ENCODE measurements at regions not wholly inside any gene's neighbourhood (a gene's known extent, or its start where the extent isn't known, plus 50 kb on each side); places are given as distances from the start of the nearest gene placed in this dataset.

DNA sequence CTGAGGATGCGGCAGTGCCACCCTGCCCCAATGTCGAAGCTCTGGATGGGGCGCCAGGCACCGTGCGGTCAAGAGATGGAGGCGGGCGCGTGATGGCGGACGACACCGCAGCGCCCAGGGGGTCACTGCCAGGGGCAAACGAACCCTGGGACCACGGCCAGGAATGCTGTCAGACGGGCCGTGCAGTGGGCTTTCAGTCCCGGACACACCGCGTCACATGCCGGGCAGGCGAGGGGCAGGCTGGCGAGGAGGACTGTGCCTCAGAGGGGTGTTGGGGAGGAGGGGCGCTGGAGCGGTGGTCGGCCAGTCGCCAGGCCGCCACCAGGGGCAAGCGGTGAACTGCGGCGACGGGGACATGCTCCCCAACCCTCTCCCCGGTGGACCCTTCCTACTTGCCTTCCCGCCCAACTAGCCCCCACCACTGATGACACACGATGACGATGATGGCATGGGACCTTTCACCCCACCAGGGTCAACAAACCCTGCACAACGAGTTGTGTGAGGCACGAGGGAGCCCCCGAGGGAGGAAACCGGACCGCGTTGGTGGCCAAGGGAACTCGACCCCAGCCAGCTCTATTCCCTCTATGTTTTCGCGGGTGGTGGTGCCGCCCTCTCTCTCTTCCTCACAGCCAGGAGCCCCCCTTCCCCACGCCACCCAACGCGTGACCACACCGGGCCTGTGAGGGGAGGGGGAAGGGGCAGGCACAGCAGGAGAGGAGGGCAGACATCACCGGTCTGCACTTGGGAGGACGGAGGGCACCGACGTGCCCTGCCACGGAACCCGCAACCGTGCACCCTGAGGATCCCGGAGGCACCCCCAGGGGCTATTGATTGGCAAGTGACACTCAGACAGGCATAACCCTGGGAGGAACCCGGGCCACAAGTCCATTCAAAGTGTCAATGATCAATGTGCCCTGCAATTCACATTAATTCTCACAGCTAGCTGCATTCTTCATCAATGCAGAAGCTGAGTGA is 1960.9 kb upstream of the DEFB115 start:
- DNase-seq (ENCODE audit: extremely low read depth, insufficient read length) = no peak

GRCh38 chr20:29297411-29298270 is 1959.8 kb upstream of the DEFB115 start:
- no peaks in the 10 kb centered on the region for H3K27me3 ChIP-seq (replicated peaks; ENCODE audit: control insufficient read depth, insufficient read depth, low read length)
- no peak overlapping the region for H3K4me3 ChIP-seq (replicated peaks; ENCODE audit: low read depth, low read length)
- no peaks in the 10 kb centered on the region for H3K36me3 ChIP-seq (ENCODE audit: control insufficient read depth, insufficient read depth, low read length)
- TF ChIP-seq, protein P1, sequence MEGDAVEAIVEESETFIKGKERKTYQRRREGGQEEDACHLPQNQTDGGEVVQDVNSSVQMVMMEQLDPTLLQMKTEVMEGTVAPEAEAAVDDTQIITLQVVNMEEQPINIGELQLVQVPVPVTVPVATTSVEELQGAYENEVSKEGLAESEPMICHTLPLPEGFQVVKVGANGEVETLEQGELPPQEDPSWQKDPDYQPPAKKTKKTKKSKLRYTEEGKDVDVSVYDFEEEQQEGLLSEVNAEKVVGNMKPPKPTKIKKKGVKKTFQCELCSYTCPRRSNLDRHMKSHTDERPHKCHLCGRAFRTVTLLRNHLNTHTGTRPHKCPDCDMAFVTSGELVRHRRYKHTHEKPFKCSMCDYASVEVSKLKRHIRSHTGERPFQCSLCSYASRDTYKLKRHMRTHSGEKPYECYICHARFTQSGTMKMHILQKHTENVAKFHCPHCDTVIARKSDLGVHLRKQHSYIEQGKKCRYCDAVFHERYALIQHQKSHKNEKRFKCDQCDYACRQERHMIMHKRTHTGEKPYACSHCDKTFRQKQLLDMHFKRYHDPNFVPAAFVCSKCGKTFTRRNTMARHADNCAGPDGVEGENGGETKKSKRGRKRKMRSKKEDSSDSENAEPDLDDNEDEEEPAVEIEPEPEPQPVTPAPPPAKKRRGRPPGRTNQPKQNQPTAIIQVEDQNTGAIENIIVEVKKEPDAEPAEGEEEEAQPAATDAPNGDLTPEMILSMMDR (IDR thresholded peaks at IDR 0.05; ENCODE audit: insufficient read depth, low read length, poor library complexity, severe bottlenecking) = no peak
- no peak for DNase-seq (ENCODE audit: extremely low read depth, insufficient read length)

More for the DNA sequence above, 1960.9 kb upstream of the DEFB115 start:
- H3K36me3 ChIP-seq (ENCODE audit: control insufficient read depth, insufficient read depth, low read length) = no peaks in the 10 kb centered on the region
- TF ChIP-seq, protein P1 (IDR thresholded peaks at IDR 0.05; ENCODE audit: insufficient read depth, low read length, poor library complexity, severe bottlenecking) = no peak
- H3K27me3 ChIP-seq (replicated peaks; ENCODE audit: control insufficient read depth, insufficient read depth, low read length) = no peaks in the 10 kb centered on the region
- no peak overlapping the region for H3K4me3 ChIP-seq (replicated peaks; ENCODE audit: low read depth, low read length)

DNA sequence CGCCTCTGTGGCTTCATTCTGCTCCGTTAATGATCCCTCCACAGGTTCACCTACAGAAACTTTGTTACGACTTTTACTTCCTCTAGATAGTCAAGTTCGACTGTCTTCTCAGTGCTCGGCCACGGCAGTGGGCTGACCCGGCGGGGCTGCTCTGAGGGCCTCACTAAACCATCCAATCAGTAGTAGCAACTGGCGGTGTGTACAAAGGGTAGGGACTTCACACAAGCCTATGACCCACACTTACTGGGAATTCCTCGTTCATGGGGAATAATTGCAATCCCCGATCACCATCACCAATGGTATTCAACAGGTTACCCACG is 1959.2 kb upstream of the DEFB115 start:
- no peaks in the 10 kb centered on the region for H3K36me3 ChIP-seq (ENCODE audit: control insufficient read depth, insufficient read depth, low read length)
- TF ChIP-seq, protein P1 (IDR thresholded peaks at IDR 0.05; ENCODE audit: insufficient read depth, low read length, poor library complexity, severe bottlenecking) = no peak
- H3K4me3 ChIP-seq (replicated peaks; ENCODE audit: low read depth, low read length) = no peak overlapping the region
- no peaks in the 10 kb centered on the region for H3K27me3 ChIP-seq (replicated peaks; ENCODE audit: control insufficient read depth, insufficient read depth, low read length)
- DNase-seq (ENCODE audit: extremely low read depth, insufficient read length) = no peak

- DNase-seq (ENCODE audit: extremely low read depth, insufficient read length) = no peak
- TF ChIP-seq, protein P1 (IDR thresholded peaks at IDR 0.05; ENCODE audit: insufficient read depth, low read length, poor library complexity, severe bottlenecking) = no peak
- no peak overlapping the region for H3K4me3 ChIP-seq (replicated peaks; ENCODE audit: low read depth, low read length)
- H3K36me3 ChIP-seq (ENCODE audit: control insufficient read depth, insufficient read depth, low read length) = no peaks in the 10 kb centered on the region
- H3K27me3 ChIP-seq (replicated peaks; ENCODE audit: control insufficient read depth, insufficient read depth, low read length) = no peaks in the 10 kb centered on the region
These were observed 1958.5 kb upstream of the DEFB115 start for GRCh38 chr20:29298759-29299613.

DNA sequence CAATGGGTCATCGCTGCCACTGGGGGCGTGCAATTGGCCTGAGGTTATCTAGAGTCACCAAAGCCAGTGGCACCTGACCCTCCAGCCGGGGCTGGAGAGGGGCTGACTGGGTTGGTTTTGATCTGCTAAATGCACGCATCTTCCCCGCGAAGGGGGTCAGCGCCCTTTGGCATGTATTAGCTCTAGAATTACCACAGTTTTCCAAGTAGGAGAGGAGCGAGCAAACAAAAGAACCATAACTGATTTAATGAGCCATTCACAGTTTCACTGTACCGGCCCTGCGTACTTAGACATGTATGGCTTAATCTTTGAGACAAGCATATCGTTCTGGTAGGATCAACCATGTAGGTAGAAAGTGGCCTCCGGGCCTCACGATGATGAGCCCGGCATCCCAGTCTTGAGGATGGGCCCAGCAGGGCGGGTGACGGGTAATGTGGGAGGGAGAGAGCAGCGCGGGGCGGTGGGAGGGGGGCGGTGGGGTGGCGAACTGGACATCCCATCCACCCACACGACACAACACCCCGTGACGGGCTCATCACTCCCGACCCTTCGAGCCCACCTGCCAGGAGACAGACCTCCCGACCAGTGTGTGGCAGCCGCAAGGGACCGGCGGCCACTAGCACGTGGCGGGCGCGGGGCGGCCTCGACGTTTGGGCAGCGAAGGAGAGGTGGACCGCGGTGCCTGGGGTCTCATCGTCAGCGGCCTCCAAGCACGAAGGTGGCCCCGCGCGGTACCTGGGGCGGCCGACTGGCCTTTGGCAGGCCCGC is 1957.5 kb upstream of the DEFB115 start:
- Histone ChIP-seq H3K4me3 (replicated peaks; ENCODE audit: low read depth, low read length) (no peak overlapping the region), H3K36me3 (ENCODE audit: control insufficient read depth, insufficient read depth, low read length) (no peaks in the 10 kb centered on the region), H3K27me3 (replicated peaks; ENCODE audit: control insufficient read depth, insufficient read depth, low read length) (no peaks in the 10 kb centered on the region)
- TF ChIP-seq, protein P1 (IDR thresholded peaks at IDR 0.05; ENCODE audit: insufficient read depth, low read length, poor library complexity, severe bottlenecking) = no peak
- DNase-seq (ENCODE audit: extremely low read depth, insufficient read length) = no peak

Measured in GM06990 (cell line).